Daoy (cell line): ENCODE measurements at regions not wholly inside any gene's neighbourhood (a gene's known extent, or its start where the extent isn't known, plus 50 kb on each side); places are given as distances from the start of the nearest gene placed in this dataset.
"Not testable (repeated sequence)": the region's sequence is repeated elsewhere in the genome, so short reads cannot be mapped to it uniquely, and the experiment has no call there.

Source experiments
- DNase-seq: peaks from one replicate; pipeline ENCODE4 v3.0.0-alpha.2; 2015; ENCODE audit warnings: low read depth

- no peak for DNase-seq
Observed at GRCh38 chr14:56046546-56046945, 71.7 kb upstream of the PELI2 start.

GRCh38 chr14:56046996-56047395, 71.2 kb upstream of the PELI2 start:
- DNase-seq: no peak

GRCh38 chr14:56049536-56049935, 68.7 kb upstream of the PELI2 start:
- no peak for DNase-seq

- no peak for DNase-seq
Observed at GRCh38 chr14:56055511-56055910, 62.7 kb upstream of the PELI2 start.

- DNase-seq: no peak
Observed at GRCh38 chr14:56056031-56056430, 62.2 kb upstream of the PELI2 start.

DNA sequence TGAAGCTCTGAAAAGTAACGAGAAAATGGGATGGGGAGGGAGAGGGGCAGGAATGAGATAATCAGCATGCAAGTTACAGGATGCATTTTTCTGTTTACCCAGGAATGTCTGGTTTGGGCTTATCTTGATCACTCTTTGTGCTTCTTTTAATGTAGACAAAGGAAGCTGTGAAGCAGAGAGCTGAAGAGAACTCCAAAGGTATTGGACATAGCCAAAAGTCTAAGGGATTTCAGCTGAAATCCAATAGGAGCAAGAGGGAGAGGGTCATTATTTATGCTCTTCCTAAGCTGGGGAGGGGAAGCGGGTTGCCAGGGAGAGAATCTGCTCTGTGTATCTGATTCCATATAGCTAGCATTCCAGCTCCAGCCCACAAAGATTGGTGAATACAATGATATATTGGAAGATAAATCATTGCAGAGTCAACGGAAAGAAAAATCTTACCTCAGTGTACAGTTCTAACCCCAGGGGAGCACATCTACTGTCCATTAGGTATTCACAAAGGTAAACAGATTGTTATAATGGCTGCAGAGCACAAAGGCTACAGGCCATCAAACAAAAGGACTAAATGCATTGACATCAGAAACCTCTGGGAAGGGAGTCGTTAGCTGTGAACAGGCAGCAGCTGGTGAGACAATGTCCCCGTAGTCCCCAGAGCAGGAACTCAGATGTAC, 61.0 kb upstream of the PELI2 start:
- no peak for DNase-seq

DNA sequence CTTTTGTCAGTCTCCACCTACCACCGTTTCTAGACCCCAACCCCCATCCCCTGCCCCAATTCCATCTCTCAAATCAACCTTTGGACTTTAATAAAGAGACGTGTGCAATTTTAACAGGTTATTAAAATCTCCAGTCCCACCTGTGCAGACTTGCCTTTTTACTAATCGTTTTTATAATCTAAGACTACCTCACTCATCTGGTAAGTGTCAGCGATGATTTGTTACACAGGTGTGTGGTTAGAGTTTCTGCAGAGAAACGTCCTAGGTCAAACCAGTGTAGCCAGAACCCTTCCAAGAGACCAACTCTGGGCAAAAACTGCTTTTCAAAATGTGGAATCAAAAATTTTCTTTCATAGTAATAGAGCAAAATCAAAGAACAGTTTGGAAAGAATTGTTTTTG, 60.4 kb upstream of the PELI2 start:
- DNase-seq: no peak

GRCh38 chr14:56059054-56059453, 59.2 kb upstream of the PELI2 start:
- DNase-seq: no peak

- no peak for DNase-seq
Observed at GRCh38 chr14:56061051-56061450, 57.2 kb upstream of the PELI2 start.

DNA sequence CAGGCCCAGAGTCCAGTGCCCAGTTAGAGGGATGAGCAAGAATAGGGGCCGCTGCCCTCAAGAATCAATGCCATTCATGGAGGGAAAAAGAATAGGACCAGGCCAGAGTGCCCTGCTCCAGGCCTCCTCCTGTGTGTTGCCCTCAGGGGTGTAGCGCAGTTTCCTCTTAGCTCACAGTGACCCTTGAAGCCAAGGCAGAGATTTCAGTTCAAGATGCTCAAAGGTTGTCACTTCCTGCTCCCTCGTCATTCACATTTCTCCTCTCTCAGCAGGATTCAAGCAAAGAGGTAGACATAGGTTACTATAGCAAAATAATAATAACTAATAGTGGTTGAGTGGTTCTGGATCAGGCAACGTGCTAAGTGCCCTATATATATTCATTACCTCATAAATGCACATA, 55.1 kb upstream of the PELI2 start:
- no peak for DNase-seq

- DNase-seq: no peak
Observed at GRCh38 chr14:56064513-56064912, 53.7 kb upstream of the PELI2 start.

GRCh38 chr14:56065199-56065598, 53.0 kb upstream of the PELI2 start:
- DNase-seq: not testable (repeated sequence)

GRCh38 chr14:56065621-56066290, 52.5 kb upstream of the PELI2 start:
- DNase-seq: no peak
